NCI-H128 (cell line): ENCODE measurements at regions not wholly inside any gene's neighbourhood (a gene's known extent, or its start where the extent isn't known, plus 50 kb on each side); places are given as distances from the start of the nearest gene placed in this dataset.
"Not testable (repeated sequence)": the region's sequence is repeated elsewhere in the genome, so short reads cannot be mapped to it uniquely, and the experiment has no call there.

Source experiments
- DNase-seq: peaks from one replicate; lab custom pipeline; 2025; ENCODE audit not compliant: unreplicated experiment; lab: John Stamatoyannopoulos, UW

- DNase-seq = no peak
Measured at GRCh38 chr2:59167514-59167913, 926.4 kb upstream of the FANCL start.

DNA sequence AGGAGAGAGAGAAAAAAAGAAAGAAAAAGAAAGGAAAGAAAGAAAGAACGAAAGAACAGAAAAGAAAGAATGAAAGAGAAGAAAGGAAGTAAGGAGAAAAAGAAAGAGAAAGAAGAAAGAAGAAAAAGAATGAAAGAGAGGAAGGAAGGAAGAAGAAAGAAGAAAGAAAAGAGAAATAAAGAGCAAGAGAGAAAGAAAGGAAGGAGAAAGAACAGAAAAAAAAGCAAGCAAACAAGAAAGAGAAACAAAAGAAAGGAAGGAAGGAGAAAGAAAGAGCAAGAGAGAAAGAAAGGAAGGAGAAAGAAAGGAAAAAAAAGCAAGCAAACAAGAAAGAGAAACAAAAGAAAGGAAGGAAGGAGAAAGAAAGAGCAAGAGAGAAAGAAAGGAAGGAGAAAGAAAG, 916.8 kb upstream of the FANCL start:
- DNase-seq = not testable (repeated sequence)

- no peak for DNase-seq
Measured at GRCh38 chr2:59151805-59152204, 910.7 kb upstream of the FANCL start.

- no peak for DNase-seq
Measured at GRCh38 chr2:59150217-59150849, 909.2 kb upstream of the FANCL start.

GRCh38 chr2:59149271-59149670, 908.1 kb upstream of the FANCL start:
- DNase-seq = no peak

- no peak for DNase-seq
Measured at GRCh38 chr2:59112258-59112657, 871.1 kb upstream of the FANCL start.

- DNase-seq = no peak
Measured at GRCh38 chr2:59096973-59097372, 855.8 kb upstream of the FANCL start.

- no peak for DNase-seq
Measured at GRCh38 chr2:59093571-59093970, 852.4 kb upstream of the FANCL start.

DNA sequence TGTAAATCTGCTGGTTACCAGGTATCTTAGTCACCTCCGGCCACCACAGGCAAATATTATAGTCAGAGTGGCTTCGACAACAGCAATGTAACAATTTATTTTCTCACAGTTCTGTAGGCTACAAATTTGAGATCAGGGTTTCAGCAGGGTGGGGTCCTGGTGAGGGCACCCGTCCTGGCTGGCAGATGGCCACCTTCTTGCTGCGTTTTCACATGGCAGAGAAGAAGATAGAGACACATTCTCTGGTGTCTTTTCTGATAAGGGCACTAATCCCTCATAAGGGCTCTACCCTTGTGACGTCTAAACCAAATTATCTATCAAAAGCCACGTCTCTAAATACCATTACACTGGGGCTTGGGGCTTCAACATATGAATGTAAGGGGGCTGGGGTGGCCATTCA, 843.2 kb upstream of the FANCL start:
- DNase-seq = no peak

DNA sequence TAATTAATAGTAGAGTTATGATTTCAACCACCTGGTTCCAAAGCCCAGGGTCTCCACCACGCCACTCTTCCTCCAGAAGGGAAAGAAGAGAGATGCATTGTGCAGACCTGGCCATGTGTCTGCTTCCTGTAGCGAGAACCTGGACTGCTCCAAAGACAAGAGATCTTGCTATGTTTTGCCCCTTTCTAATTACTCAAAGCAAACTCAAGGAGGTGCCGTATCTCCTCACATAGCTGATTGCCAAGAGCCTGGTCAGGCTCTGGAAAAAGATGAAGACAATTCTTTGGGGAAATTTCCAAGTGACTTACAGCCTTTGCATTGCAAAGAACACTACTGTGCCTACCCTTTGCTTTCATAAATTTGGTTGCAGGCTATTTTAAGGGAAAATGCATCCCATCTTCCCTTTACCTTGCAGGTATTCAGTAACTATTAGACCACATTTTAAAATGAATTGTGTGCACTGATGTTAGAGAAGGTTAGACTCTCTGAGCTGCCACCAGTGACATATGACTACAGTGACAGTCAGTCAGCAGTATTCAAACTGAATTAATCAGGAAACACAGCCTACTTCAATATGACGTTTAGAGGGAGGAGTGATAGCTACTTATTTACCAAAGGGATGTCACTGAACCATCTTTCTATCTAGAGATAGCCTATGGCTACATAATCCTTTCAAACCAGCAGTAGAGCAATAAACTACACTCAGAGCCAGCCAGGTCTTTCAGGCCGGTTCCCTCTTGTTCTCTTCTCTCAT, 842.1 kb upstream of the FANCL start:
- no peak for DNase-seq

DNA sequence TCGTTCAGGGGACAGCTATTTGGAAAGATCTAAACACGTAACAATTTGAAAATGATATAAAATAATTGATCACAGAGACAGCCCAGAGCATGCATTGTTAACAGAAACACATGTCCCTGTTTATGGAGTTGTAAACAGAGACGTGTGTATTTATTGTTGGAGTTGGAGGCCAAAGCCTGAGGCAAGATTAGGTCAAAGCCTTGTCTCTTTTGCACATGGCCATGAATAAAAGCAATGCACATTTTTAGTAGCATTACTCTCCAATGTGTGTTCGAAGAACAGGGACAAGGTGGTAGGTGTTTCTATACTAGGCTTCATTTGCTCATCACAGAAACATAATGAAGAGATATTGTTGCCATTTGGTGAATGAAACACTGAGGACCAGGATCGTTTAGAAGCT, 841.5 kb upstream of the FANCL start:
- DNase-seq = no peak

GRCh38 chr2:59080451-59081181, 839.5 kb upstream of the FANCL start:
- no peak for DNase-seq

- no peak for DNase-seq
Measured at GRCh38 chr2:59077981-59078531, 836.9 kb upstream of the FANCL start.

GRCh38 chr2:59077026-59077725, 836.1 kb upstream of the FANCL start:
- DNase-seq = no peak

DNA sequence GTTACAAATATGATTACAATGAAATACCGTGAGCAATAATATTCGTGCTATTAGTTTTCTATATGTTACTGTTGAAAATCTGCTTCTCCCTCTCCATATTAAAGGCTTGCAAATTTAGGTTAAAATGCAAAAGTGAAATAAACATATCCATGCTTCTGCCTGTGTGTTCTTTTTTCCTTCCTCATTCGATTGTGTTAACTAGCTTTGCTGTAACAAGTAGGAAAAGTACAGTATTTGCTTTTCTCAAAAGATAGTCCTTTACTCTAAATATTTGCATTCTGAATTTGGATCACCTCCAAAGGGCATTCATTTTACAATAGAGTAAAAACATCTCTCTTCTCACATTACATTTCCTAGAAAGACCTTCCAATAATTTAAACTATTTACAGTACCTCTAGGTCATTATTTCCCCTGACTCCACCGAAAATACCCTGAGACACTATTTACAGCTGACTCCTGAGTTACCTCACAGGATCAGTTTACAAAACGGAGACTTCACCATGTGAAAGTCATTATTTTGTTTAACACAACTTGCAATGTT, 835.0 kb upstream of the FANCL start:
- DNase-seq = no peak

- DNase-seq = no peak
Measured at GRCh38 chr2:59074071-59074470, 832.9 kb upstream of the FANCL start.

- no peak for DNase-seq
Measured at GRCh38 chr2:59073286-59073685, 832.2 kb upstream of the FANCL start.

DNA sequence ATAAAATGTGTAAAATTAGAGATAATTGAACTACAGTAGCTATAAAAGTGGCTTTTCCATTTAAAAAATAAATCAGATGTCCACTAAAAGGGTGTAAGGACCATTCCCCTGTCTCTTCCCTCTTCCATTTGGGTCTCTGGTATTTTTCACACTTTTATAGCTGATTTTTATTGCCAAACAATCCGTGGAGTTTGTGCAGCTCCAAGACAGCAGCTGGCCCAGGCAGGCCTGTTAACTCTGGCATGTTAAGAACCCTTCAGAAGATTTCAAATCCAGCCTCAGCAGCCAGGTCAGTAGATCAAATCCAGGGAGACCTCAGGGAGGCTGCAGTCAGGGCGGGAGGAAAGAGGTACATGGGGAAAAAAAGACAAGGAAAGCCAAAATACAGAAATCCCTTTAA, 827.1 kb upstream of the FANCL start:
- DNase-seq = no peak

- no peak for DNase-seq
Measured at GRCh38 chr2:59066787-59067399, 825.8 kb upstream of the FANCL start.

GRCh38 chr2:59047373-59047995, 806.4 kb upstream of the FANCL start:
- DNase-seq = no peak
